Suppressor macrophage treated with lipopolysaccharide for 1 hour (primary cell): ENCODE measurements at regions not wholly inside any gene's neighbourhood (a gene's known extent, or its start where the extent isn't known, plus 50 kb on each side); places are given as distances from the start of the nearest gene placed in this dataset.
"Not testable (repeated sequence)": the region's sequence is repeated elsewhere in the genome, so short reads cannot be mapped to it uniquely, and the experiment has no call there.

Source experiments
- DNase-seq, 3 donors: peaks; one replicate each; pipeline ENCODE4 v3.0.0-alpha.2; 2020 to 2022

GRCh38 chr6:9131616-9132015, 696.3 kb upstream of the SLC35B3 start:
- DNase-seq, result no peak

- DNase-seq, result no peak
These were observed 695.9 kb upstream of the SLC35B3 start for GRCh38 chr6:9131201-9131600.

GRCh38 chr6:9128970-9129369, 693.6 kb upstream of the SLC35B3 start:
- DNase-seq, result no peak

- DNase-seq, result no peak
These were observed 691.7 kb upstream of the SLC35B3 start for GRCh38 chr6:9126878-9127560.

- DNase-seq, result not testable (repeated sequence)
These were observed 690.7 kb upstream of the SLC35B3 start for GRCh38 chr6:9126034-9126433.

- no peak for DNase-seq
These were observed 686.2 kb upstream of the SLC35B3 start for GRCh38 chr6:9121549-9121948.

- DNase-seq, result no peak
These were observed 680.7 kb upstream of the SLC35B3 start for GRCh38 chr6:9116026-9116425.

GRCh38 chr6:9112544-9112943, 677.2 kb upstream of the SLC35B3 start:
- no peak for DNase-seq

GRCh38 chr6:9103876-9104521, 668.7 kb upstream of the SLC35B3 start:
- no peak for DNase-seq

- no peak for DNase-seq
These were observed 666.6 kb upstream of the SLC35B3 start for GRCh38 chr6:9101920-9102319.

- no peak for DNase-seq
These were observed 665.7 kb upstream of the SLC35B3 start for GRCh38 chr6:9100869-9101580.

- DNase-seq, result no peak
These were observed 660.4 kb upstream of the SLC35B3 start for GRCh38 chr6:9095729-9096128.

- no peak for DNase-seq
These were observed 659.8 kb upstream of the SLC35B3 start for GRCh38 chr6:9095137-9095536.

- no peak for DNase-seq
These were observed 654.4 kb upstream of the SLC35B3 start for GRCh38 chr6:9089724-9090123.

GRCh38 chr6:9087470-9087869, 652.1 kb upstream of the SLC35B3 start:
- DNase-seq, result no peak

- DNase-seq, result no peak
These were observed 651.0 kb upstream of the SLC35B3 start for GRCh38 chr6:9086331-9086730.

GRCh38 chr6:9085709-9086070, 650.3 kb upstream of the SLC35B3 start:
- no peak for DNase-seq

GRCh38 chr6:9085054-9085708, 649.8 kb upstream of the SLC35B3 start:
- DNase-seq, result no peak

- no peak for DNase-seq
These were observed 647.8 kb upstream of the SLC35B3 start for GRCh38 chr6:9083108-9083507.

GRCh38 chr6:9066726-9067125, 631.4 kb upstream of the SLC35B3 start:
- DNase-seq, result no peak

- no peak for DNase-seq
These were observed 628.8 kb upstream of the SLC35B3 start for GRCh38 chr6:9064156-9064555.

GRCh38 chr6:9062596-9062995, 627.3 kb upstream of the SLC35B3 start:
- DNase-seq, result no peak

- no peak for DNase-seq
These were observed 622.6 kb upstream of the SLC35B3 start for GRCh38 chr6:9057937-9058336.

GRCh38 chr6:9056556-9056955, 621.2 kb upstream of the SLC35B3 start:
- no peak for DNase-seq
